ENCODE measurements at regions not wholly inside any gene's neighbourhood (a gene's known extent, or its start where the extent isn't known, plus 50 kb on each side); places are given as distances from the start of the nearest gene placed in this dataset.

- Histone ChIP-seq H3K4me1 (ENCODE audit: control insufficient read depth, insufficient read depth, low read length) (no peaks in the 10 kb centered on the region), H3K4me3 (ENCODE audit: low read length) (no peak overlapping the region), H3K27me3 (ENCODE audit: control insufficient read depth, insufficient read depth, low read length) (no peaks in the 10 kb centered on the region), H3K9ac (ENCODE audit: low read length) (no peak overlapping the region), H3K27ac (ENCODE audit: low read depth, low read length) (no peak overlapping the region), H3K36me3 (ENCODE audit: control insufficient read depth, insufficient read depth, low read length) (no peaks in the 10 kb centered on the region)
These were observed 617.0 kb upstream of the TMEM132C start for GRCh38 chr12:127649961-127650360.

GRCh38 chr12:127650626-127651025 is 616.3 kb upstream of the TMEM132C start:
- Histone ChIP-seq H3K27ac (ENCODE audit: low read depth, low read length) (no peak overlapping the region), H3K36me3 (ENCODE audit: control insufficient read depth, insufficient read depth, low read length) (no peaks in the 10 kb centered on the region), H3K4me3 (ENCODE audit: low read length) (no peak overlapping the region), H3K4me1 (ENCODE audit: control insufficient read depth, insufficient read depth, low read length) (no peaks in the 10 kb centered on the region), H3K27me3 (ENCODE audit: control insufficient read depth, insufficient read depth, low read length) (no peaks in the 10 kb centered on the region), H3K9ac (ENCODE audit: low read length) (no peak overlapping the region)

GRCh38 chr12:127652281-127652680 is 614.7 kb upstream of the TMEM132C start:
- Histone ChIP-seq H3K27me3 (ENCODE audit: control insufficient read depth, insufficient read depth, low read length) (no peaks in the 10 kb centered on the region), H3K4me3 (ENCODE audit: low read length) (no peak overlapping the region), H3K9ac (ENCODE audit: low read length) (no peak overlapping the region), H3K36me3 (ENCODE audit: control insufficient read depth, insufficient read depth, low read length) (no peaks in the 10 kb centered on the region), H3K27ac (ENCODE audit: low read depth, low read length) (no peak overlapping the region), H3K4me1 (ENCODE audit: control insufficient read depth, insufficient read depth, low read length) (no peaks in the 10 kb centered on the region)

- Histone ChIP-seq H3K27ac (ENCODE audit: low read depth, low read length) (no peak overlapping the region), H3K27me3 (ENCODE audit: control insufficient read depth, insufficient read depth, low read length) (no peaks in the 10 kb centered on the region), H3K9ac (ENCODE audit: low read length) (no peak overlapping the region), H3K4me3 (ENCODE audit: low read length) (no peak overlapping the region), H3K36me3 (ENCODE audit: control insufficient read depth, insufficient read depth, low read length) (no peaks in the 10 kb centered on the region), H3K4me1 (ENCODE audit: control insufficient read depth, insufficient read depth, low read length) (no peaks in the 10 kb centered on the region)
These were observed 612.5 kb upstream of the TMEM132C start for GRCh38 chr12:127654383-127654985.

GRCh38 chr12:127655691-127656090 is 611.3 kb upstream of the TMEM132C start:
- Histone ChIP-seq H3K27me3 (ENCODE audit: control insufficient read depth, insufficient read depth, low read length) (no peaks in the 10 kb centered on the region), H3K27ac (ENCODE audit: low read depth, low read length) (no peak overlapping the region), H3K36me3 (ENCODE audit: control insufficient read depth, insufficient read depth, low read length) (no peaks in the 10 kb centered on the region), H3K9ac (ENCODE audit: low read length) (no peak overlapping the region), H3K4me3 (ENCODE audit: low read length) (no peak overlapping the region), H3K4me1 (ENCODE audit: control insufficient read depth, insufficient read depth, low read length) (no peaks in the 10 kb centered on the region)

- Histone ChIP-seq H3K27ac (ENCODE audit: low read depth, low read length) (no peak overlapping the region), H3K4me3 (ENCODE audit: low read length) (no peak overlapping the region), H3K4me1 (ENCODE audit: control insufficient read depth, insufficient read depth, low read length) (no peaks in the 10 kb centered on the region), H3K36me3 (ENCODE audit: control insufficient read depth, insufficient read depth, low read length) (no peaks in the 10 kb centered on the region), H3K9ac (ENCODE audit: low read length) (no peak overlapping the region), H3K27me3 (ENCODE audit: control insufficient read depth, insufficient read depth, low read length) (no peaks in the 10 kb centered on the region)
These were observed 610.7 kb upstream of the TMEM132C start for GRCh38 chr12:127656266-127656665.

GRCh38 chr12:127657036-127657435 is 609.9 kb upstream of the TMEM132C start:
- H3K27me3 ChIP-seq (ENCODE audit: control insufficient read depth, insufficient read depth, low read length): no peaks in the 10 kb centered on the region
- H3K36me3 ChIP-seq (ENCODE audit: control insufficient read depth, insufficient read depth, low read length): no peaks in the 10 kb centered on the region
- H3K4me3 ChIP-seq (ENCODE audit: low read length): no peak overlapping the region
- no peaks in the 10 kb centered on the region for H3K4me1 ChIP-seq (ENCODE audit: control insufficient read depth, insufficient read depth, low read length)
- no peak overlapping the region for H3K9ac ChIP-seq (ENCODE audit: low read length)
- no peak overlapping the region for H3K27ac ChIP-seq (ENCODE audit: low read depth, low read length)

GRCh38 chr12:127660961-127661360 is 606.0 kb upstream of the TMEM132C start:
- H3K4me3 ChIP-seq (ENCODE audit: low read length): no peak overlapping the region
- no peak overlapping the region for H3K9ac ChIP-seq (ENCODE audit: low read length)
- no peaks in the 10 kb centered on the region for H3K4me1 ChIP-seq (ENCODE audit: control insufficient read depth, insufficient read depth, low read length)
- no peaks in the 10 kb centered on the region for H3K27me3 ChIP-seq (ENCODE audit: control insufficient read depth, insufficient read depth, low read length)
- no peak overlapping the region for H3K27ac ChIP-seq (ENCODE audit: low read depth, low read length)
- H3K36me3 ChIP-seq (ENCODE audit: control insufficient read depth, insufficient read depth, low read length): no peaks in the 10 kb centered on the region

GRCh38 chr12:127663716-127664115 is 603.3 kb upstream of the TMEM132C start:
- Histone ChIP-seq H3K27me3 (ENCODE audit: control insufficient read depth, insufficient read depth, low read length) (no peaks in the 10 kb centered on the region), H3K9ac (ENCODE audit: low read length) (no peak overlapping the region), H3K4me3 (ENCODE audit: low read length) (no peak overlapping the region), H3K36me3 (ENCODE audit: control insufficient read depth, insufficient read depth, low read length) (no peaks in the 10 kb centered on the region), H3K27ac (ENCODE audit: low read depth, low read length) (no peak overlapping the region), H3K4me1 (ENCODE audit: control insufficient read depth, insufficient read depth, low read length) (no peaks in the 10 kb centered on the region)

- no peaks in the 10 kb centered on the region for H3K36me3 ChIP-seq (ENCODE audit: control insufficient read depth, insufficient read depth, low read length)
- H3K27me3 ChIP-seq (ENCODE audit: control insufficient read depth, insufficient read depth, low read length): no peaks in the 10 kb centered on the region
- H3K4me1 ChIP-seq (ENCODE audit: control insufficient read depth, insufficient read depth, low read length): no peaks in the 10 kb centered on the region
- H3K4me3 ChIP-seq (ENCODE audit: low read length): no peak overlapping the region
- no peak overlapping the region for H3K27ac ChIP-seq (ENCODE audit: low read depth, low read length)
- H3K9ac ChIP-seq (ENCODE audit: low read length): no peak overlapping the region
These were observed 602.1 kb upstream of the TMEM132C start for GRCh38 chr12:127664901-127665300.

- Histone ChIP-seq H3K4me1 (ENCODE audit: control insufficient read depth, insufficient read depth, low read length) (no peaks in the 10 kb centered on the region), H3K9ac (ENCODE audit: low read length) (no peak overlapping the region), H3K27me3 (ENCODE audit: control insufficient read depth, insufficient read depth, low read length) (no peaks in the 10 kb centered on the region), H3K4me3 (ENCODE audit: low read length) (no peak overlapping the region), H3K36me3 (ENCODE audit: control insufficient read depth, insufficient read depth, low read length) (no peaks in the 10 kb centered on the region), H3K27ac (ENCODE audit: low read depth, low read length) (no peak overlapping the region)
These were observed 599.8 kb upstream of the TMEM132C start for GRCh38 chr12:127667131-127667685.

- H3K27me3 ChIP-seq (ENCODE audit: control insufficient read depth, insufficient read depth, low read length): no peaks in the 10 kb centered on the region
- no peak overlapping the region for H3K9ac ChIP-seq (ENCODE audit: low read length)
- H3K4me3 ChIP-seq (ENCODE audit: low read length): no peak overlapping the region
- H3K4me1 ChIP-seq (ENCODE audit: control insufficient read depth, insufficient read depth, low read length): no peaks in the 10 kb centered on the region
- H3K27ac ChIP-seq (ENCODE audit: low read depth, low read length): no peak overlapping the region
- no peaks in the 10 kb centered on the region for H3K36me3 ChIP-seq (ENCODE audit: control insufficient read depth, insufficient read depth, low read length)
These were observed 596.7 kb upstream of the TMEM132C start for GRCh38 chr12:127670294-127670693.

- Histone ChIP-seq H3K4me3 (ENCODE audit: low read length) (no peak overlapping the region), H3K27me3 (ENCODE audit: control insufficient read depth, insufficient read depth, low read length) (no peaks in the 10 kb centered on the region), H3K36me3 (ENCODE audit: control insufficient read depth, insufficient read depth, low read length) (no peaks in the 10 kb centered on the region), H3K4me1 (ENCODE audit: control insufficient read depth, insufficient read depth, low read length) (no peaks in the 10 kb centered on the region), H3K9ac (ENCODE audit: low read length) (no peak overlapping the region), H3K27ac (ENCODE audit: low read depth, low read length) (no peak overlapping the region)
These were observed 596.2 kb upstream of the TMEM132C start for GRCh38 chr12:127670796-127671195.

All from rectal smooth muscle tissue (tissue), 1 donor.